ENCODE measurements at regions not wholly inside any gene's neighbourhood (a gene's known extent, or its start where the extent isn't known, plus 50 kb on each side); places are given as distances from the start of the nearest gene placed in this dataset.

- no peak for FAIRE-seq
Observed at GRCh38 chr5:4370218-4370617, 769.9 kb upstream of the ADAMTS16 start.

GRCh38 chr5:4372481-4372880, 767.6 kb upstream of the ADAMTS16 start:
- no peak for FAIRE-seq
- peak; percentile 43 for DNase-seq (ENCODE audit: low spot score)

More at GRCh38 chr5:4370218-4370617, 769.9 kb upstream of the ADAMTS16 start:
- DNase-seq (ENCODE audit: low spot score): peak; percentile 24

GRCh38 chr5:4373051-4373820, 766.9 kb upstream of the ADAMTS16 start:
- FAIRE-seq: peak; percentile 35
- DNase-seq (ENCODE audit: low spot score): peak; percentile 66

GRCh38 chr5:4374866-4375265, 765.3 kb upstream of the ADAMTS16 start:
- no peak for FAIRE-seq

GRCh38 chr5:4375640-4376039, 764.5 kb upstream of the ADAMTS16 start:
- DNase-seq (ENCODE audit: low spot score): no peak
- FAIRE-seq: peak; percentile 55

More at GRCh38 chr5:4374866-4375265, 765.3 kb upstream of the ADAMTS16 start:
- peak; percentile 50 for DNase-seq (ENCODE audit: low spot score)

GRCh38 chr5:4383102-4383501, 757.0 kb upstream of the ADAMTS16 start:
- DNase-seq (ENCODE audit: low spot score) (no peak), FAIRE-seq (no peak)

- DNase-seq (ENCODE audit: low spot score) (no peak), FAIRE-seq (no peak)
Observed at GRCh38 chr5:4383518-4384198, 756.5 kb upstream of the ADAMTS16 start.

- FAIRE-seq (peak; percentile 87), DNase-seq (ENCODE audit: low spot score) (peak; percentile 62)
Observed at GRCh38 chr5:4384649-4385048, 755.5 kb upstream of the ADAMTS16 start.

GRCh38 chr5:4386152-4386551, 754.0 kb upstream of the ADAMTS16 start:
- no peak for DNase-seq (ENCODE audit: low spot score)
- peak; percentile 80 for FAIRE-seq

GRCh38 chr5:4387290-4387689, 752.8 kb upstream of the ADAMTS16 start:
- DNase-seq (ENCODE audit: low spot score): peak; percentile 83
- FAIRE-seq: peak; percentile 90

- FAIRE-seq (no peak), DNase-seq (ENCODE audit: low spot score) (no peak)
Observed at GRCh38 chr5:4395752-4396151, 744.4 kb upstream of the ADAMTS16 start.

- no peak for FAIRE-seq
- DNase-seq (ENCODE audit: low spot score): no peak
Observed at GRCh38 chr5:4405614-4406219, 734.4 kb upstream of the ADAMTS16 start.

- no peak for DNase-seq (ENCODE audit: low spot score)
- FAIRE-seq: no peak
Observed at GRCh38 chr5:4410151-4410550, 730.0 kb upstream of the ADAMTS16 start.

GRCh38 chr5:4411664-4412063, 728.5 kb upstream of the ADAMTS16 start:
- FAIRE-seq (no peak), DNase-seq (ENCODE audit: low spot score) (no peak)

- FAIRE-seq (no peak), DNase-seq (ENCODE audit: low spot score) (no peak)
Observed at GRCh38 chr5:4413996-4414395, 726.1 kb upstream of the ADAMTS16 start.

GRCh38 chr5:4418084-4418483, 722.0 kb upstream of the ADAMTS16 start:
- DNase-seq (ENCODE audit: low spot score) (no peak), FAIRE-seq (no peak)

- DNase-seq (ENCODE audit: low spot score): no peak
- peak; percentile 65 for FAIRE-seq
Observed at GRCh38 chr5:4419281-4419680, 720.8 kb upstream of the ADAMTS16 start.

GRCh38 chr5:4420177-4420576, 720.0 kb upstream of the ADAMTS16 start:
- peak; percentile 99 for FAIRE-seq
- DNase-seq (ENCODE audit: low spot score): no peak

GRCh38 chr5:4420681-4421080, 719.4 kb upstream of the ADAMTS16 start:
- DNase-seq (ENCODE audit: low spot score) (no peak), FAIRE-seq (no peak)

GRCh38 chr5:4422247-4422646, 717.9 kb upstream of the ADAMTS16 start:
- DNase-seq (ENCODE audit: low spot score) (no peak), FAIRE-seq (no peak)

GRCh38 chr5:4424895-4425294, 715.2 kb upstream of the ADAMTS16 start:
- FAIRE-seq (no peak), DNase-seq (ENCODE audit: low spot score) (no peak)

GRCh38 chr5:4440536-4440935, 699.6 kb upstream of the ADAMTS16 start:
- no peak for DNase-seq (ENCODE audit: low spot score)
- FAIRE-seq: no peak

All from urothelium cell line (cell line).